HK-2 (cell line): ENCODE measurements at regions not wholly inside any gene's neighbourhood (a gene's known extent, or its start where the extent isn't known, plus 50 kb on each side); places are given as distances from the start of the nearest gene placed in this dataset.

Experiments used
- DNase-seq: peaks from one replicate; pipeline ENCODE4 v3.0.0-alpha.2; 2018; ENCODE audit not compliant: unreplicated experiment

- no peak for DNase-seq
Measured at GRCh38 chr11:92659793-92660192, 309.7 kb upstream of the MTNR1B start.

- DNase-seq = no peak
Measured at GRCh38 chr11:92662601-92663360, 306.7 kb upstream of the MTNR1B start.

- DNase-seq = no peak
Measured at GRCh38 chr11:92663539-92663938, 305.9 kb upstream of the MTNR1B start.

GRCh38 chr11:92667486-92668152, 301.8 kb upstream of the MTNR1B start:
- DNase-seq = no peak

GRCh38 chr11:92670308-92670890, 299.1 kb upstream of the MTNR1B start:
- no peak for DNase-seq

- no peak for DNase-seq
Measured at GRCh38 chr11:92671081-92671480, 298.4 kb upstream of the MTNR1B start.

GRCh38 chr11:92675303-92675702, 294.1 kb upstream of the MTNR1B start:
- DNase-seq = no peak

GRCh38 chr11:92675810-92676209, 293.6 kb upstream of the MTNR1B start:
- DNase-seq = no peak

GRCh38 chr11:92678008-92678611, 291.3 kb upstream of the MTNR1B start:
- no peak for DNase-seq

- no peak for DNase-seq
Measured at GRCh38 chr11:92681586-92681985, 287.9 kb upstream of the MTNR1B start.

GRCh38 chr11:92682136-92682535, 287.3 kb upstream of the MTNR1B start:
- no peak for DNase-seq

GRCh38 chr11:92682952-92683351, 286.5 kb upstream of the MTNR1B start:
- DNase-seq = no peak

- no peak for DNase-seq
Measured at GRCh38 chr11:92685049-92685448, 284.4 kb upstream of the MTNR1B start.

- DNase-seq = no peak
Measured at GRCh38 chr11:92687724-92688123, 281.7 kb upstream of the MTNR1B start.

- DNase-seq = no peak
Measured at GRCh38 chr11:92688416-92688815, 281.0 kb upstream of the MTNR1B start.

- DNase-seq = no peak
Measured at GRCh38 chr11:92692826-92693546, 276.5 kb upstream of the MTNR1B start.

- no peak for DNase-seq
Measured at GRCh38 chr11:92696076-92696475, 273.4 kb upstream of the MTNR1B start.

GRCh38 chr11:92697461-92698312, 271.8 kb upstream of the MTNR1B start:
- no peak for DNase-seq

GRCh38 chr11:92698742-92699141, 270.7 kb upstream of the MTNR1B start:
- DNase-seq = no peak

- DNase-seq = no peak
Measured at GRCh38 chr11:92702037-92702804, 267.2 kb upstream of the MTNR1B start.
